Inferior parietal cortex (tissue), 1 donor: ENCODE measurements at regions not wholly inside any gene's neighbourhood (a gene's known extent, or its start where the extent isn't known, plus 50 kb on each side); places are given as distances from the start of the nearest gene placed in this dataset.

Source experiments
- DNase-seq: peaks from one replicate; pipeline ENCODE4 v3.0.0-alpha.2; 2016; ENCODE audit errors: extremely low spot score

- no peak for DNase-seq
These were observed 93.0 kb downstream of the MTPAP start for GRCh38 chr10:30256084-30256483.

GRCh38 chr10:30254926-30255325, 94.2 kb downstream of the MTPAP start:
- no peak for DNase-seq

GRCh38 chr10:30248728-30249127, 100.3 kb downstream of the MTPAP start:
- no peak for DNase-seq

GRCh38 chr10:30247704-30248103, 101.4 kb downstream of the MTPAP start:
- DNase-seq = no peak

- no peak for DNase-seq
These were observed 107.5 kb downstream of the MTPAP start for GRCh38 chr10:30241422-30242110.

GRCh38 chr10:30238836-30239235, 110.2 kb downstream of the MTPAP start:
- no peak for DNase-seq

GRCh38 chr10:30233186-30233959, 115.7 kb downstream of the MTPAP start:
- DNase-seq = no peak

- DNase-seq = no peak
These were observed 117.4 kb downstream of the MTPAP start for GRCh38 chr10:30231709-30232108.

GRCh38 chr10:30231071-30231652, 117.9 kb downstream of the MTPAP start:
- no peak for DNase-seq

- DNase-seq = no peak
These were observed 119.5 kb downstream of the MTPAP start for GRCh38 chr10:30229536-30229935.

GRCh38 chr10:30228417-30229036, 120.6 kb downstream of the MTPAP start:
- DNase-seq = no peak

GRCh38 chr10:30227481-30227880, 121.6 kb downstream of the MTPAP start:
- DNase-seq = no peak

GRCh38 chr10:30219971-30220751, 128.9 kb downstream of the MTPAP start:
- no peak for DNase-seq

GRCh38 chr10:30216821-30217220, 132.3 kb downstream of the MTPAP start:
- DNase-seq = no peak

- DNase-seq = no peak
These were observed 133.5 kb downstream of the MTPAP start for GRCh38 chr10:30215623-30216022.

- no peak for DNase-seq
These were observed 133.9 kb downstream of the MTPAP start for GRCh38 chr10:30215141-30215540.

GRCh38 chr10:30210296-30210695, 138.8 kb downstream of the MTPAP start:
- DNase-seq = no peak

GRCh38 chr10:30208330-30208729, 140.7 kb downstream of the MTPAP start:
- DNase-seq = no peak

GRCh38 chr10:30207485-30208052, 141.5 kb downstream of the MTPAP start:
- no peak for DNase-seq

- no peak for DNase-seq
These were observed 140.6 kb upstream of the JCAD start for GRCh38 chr10:30200017-30200415.

GRCh38 chr10:30199376-30200016, 140.1 kb upstream of the JCAD start:
- DNase-seq = no peak
